ENCODE measurements at regions not wholly inside any gene's neighbourhood (a gene's known extent, or its start where the extent isn't known, plus 50 kb on each side); places are given as distances from the start of the nearest gene placed in this dataset.

DNA sequence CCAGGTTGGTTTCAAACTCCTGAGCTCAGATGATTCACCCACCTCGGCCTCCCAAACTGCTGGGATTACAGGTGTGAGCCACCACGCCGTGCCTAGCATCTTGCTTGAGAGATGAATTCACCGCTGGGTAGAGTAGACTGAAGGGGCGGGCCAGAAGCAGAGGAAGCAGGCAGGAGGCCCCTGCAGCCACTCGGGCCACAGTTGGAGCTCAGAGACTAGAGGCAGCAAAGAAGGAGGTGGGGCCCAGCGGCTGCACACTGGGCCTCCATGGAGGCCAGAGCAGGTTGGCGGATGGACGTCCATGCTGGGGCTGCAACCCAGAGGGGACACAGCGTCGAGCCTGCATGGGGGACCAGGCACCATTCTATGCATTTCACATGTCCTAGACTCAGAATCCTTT, 88.4 kb upstream of the FGF3 start:
- CTCF ChIA-PET: interaction anchor here (0.7 to 5.1 kb wide), 3 partner anchors 9 to 288 kb away, joined by 3 to 36 read pairs (median 15); no protein-coding TSS in a partner anchor
- POLR2A ChIA-PET: no interaction called here
- no peaks in the 10 kb centered on the region; the same call in 1 of the 2 replicates for H3K9me3 ChIP-seq (ENCODE audit: control insufficient read depth, insufficient read depth, low read length)
- peaks cover 18% of the 10 kb centered on the region for H3K27me3 ChIP-seq (ENCODE audit: control insufficient read depth, insufficient read depth, low read length)
- DNase-seq (ENCODE audit: low read depth, low spot score): no peak
- H3K4me3 ChIP-seq (ENCODE audit: low read depth, low read length): no peak overlapping the region
- no peak for TF ChIP-seq CTCF (IDR thresholded peaks at IDR 0.05; ENCODE audit: low read depth, low read length)
- no peak overlapping the region for H3K27ac ChIP-seq (ENCODE audit: low read depth, low read length)

DNA sequence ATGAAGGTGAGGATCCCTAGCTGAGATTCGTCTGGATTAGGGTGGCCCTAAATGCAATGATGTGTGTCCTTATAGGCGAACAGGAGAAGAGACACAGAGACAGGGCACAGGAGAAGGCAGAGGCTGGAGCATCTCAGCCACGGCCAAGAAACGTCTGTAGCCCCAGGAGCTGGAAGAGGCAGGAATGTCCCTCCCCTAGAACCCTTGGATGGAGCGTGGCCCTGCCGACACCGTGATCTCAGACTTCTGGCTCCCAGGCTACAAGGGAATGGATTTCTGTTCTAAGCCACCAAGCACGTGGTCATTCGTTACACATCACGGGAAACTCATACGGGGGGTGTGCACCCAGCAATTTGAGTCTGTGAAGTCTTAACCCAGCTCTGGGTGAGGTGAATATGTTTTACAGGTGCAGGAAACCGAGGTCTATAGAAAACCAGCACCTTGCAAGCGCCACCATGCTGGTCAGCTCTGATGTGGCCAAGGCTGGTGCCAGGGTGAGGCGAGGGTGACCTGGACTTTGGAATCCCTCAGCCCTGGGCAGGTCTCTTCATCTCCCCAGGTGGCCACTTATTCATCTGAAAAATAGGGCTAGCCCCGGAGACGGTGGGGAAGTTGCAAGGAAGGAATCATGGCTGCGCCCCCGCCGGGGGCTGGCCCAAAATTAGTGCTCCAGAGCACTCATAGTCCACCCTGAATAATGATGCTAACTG, 89.5 kb upstream of the FGF3 start:
- CTCF ChIA-PET: interaction anchor here (0.6 to 5.1 kb wide), 4 partner anchors 11 to 287 kb away, joined by 3 to 36 read pairs (median 10); no protein-coding TSS in a partner anchor
- H3K27ac ChIP-seq (ENCODE audit: low read depth, low read length): no peak overlapping the region
- POLR2A ChIA-PET: no interaction called here
- peaks cover 18% of the 10 kb centered on the region for H3K27me3 ChIP-seq (ENCODE audit: control insufficient read depth, insufficient read depth, low read length)
- H3K4me3 ChIP-seq (ENCODE audit: low read depth, low read length): no peak overlapping the region
- no peaks in the 10 kb centered on the region; the same call in 1 of the 2 replicates for H3K9me3 ChIP-seq (ENCODE audit: control insufficient read depth, insufficient read depth, low read length)
- DNase-seq (ENCODE audit: low read depth, low spot score): no peak
- TF ChIP-seq CTCF (IDR thresholded peaks at IDR 0.05; ENCODE audit: low read depth, low read length): no peak

- POLR2A ChIA-PET: no interaction called here
- Histone ChIP-seq H3K4me3 (ENCODE audit: low read depth, low read length) (no peak overlapping the region), H3K27me3 (ENCODE audit: control insufficient read depth, insufficient read depth, low read length) (peaks cover 18% of the 10 kb centered on the region), H3K27ac (ENCODE audit: low read depth, low read length) (no peak overlapping the region), H3K9me3 (ENCODE audit: control insufficient read depth, insufficient read depth, low read length) (no peaks in the 10 kb centered on the region; the same call in 1 of the 2 replicates)
- DNase-seq (ENCODE audit: low read depth, low spot score): no peak
- TF ChIP-seq CTCF (IDR thresholded peaks at IDR 0.05; ENCODE audit: low read depth, low read length): peak; percentile 69
- CTCF ChIA-PET: interaction anchor here (0.5 to 5.1 kb wide), 17 partner anchors 8 to 290 kb away, joined by 3 to 36 read pairs (median 5); no protein-coding TSS in a partner anchor
Measured at GRCh38 chr11:69909561-69910518, 90.6 kb upstream of the FGF3 start.

DNA sequence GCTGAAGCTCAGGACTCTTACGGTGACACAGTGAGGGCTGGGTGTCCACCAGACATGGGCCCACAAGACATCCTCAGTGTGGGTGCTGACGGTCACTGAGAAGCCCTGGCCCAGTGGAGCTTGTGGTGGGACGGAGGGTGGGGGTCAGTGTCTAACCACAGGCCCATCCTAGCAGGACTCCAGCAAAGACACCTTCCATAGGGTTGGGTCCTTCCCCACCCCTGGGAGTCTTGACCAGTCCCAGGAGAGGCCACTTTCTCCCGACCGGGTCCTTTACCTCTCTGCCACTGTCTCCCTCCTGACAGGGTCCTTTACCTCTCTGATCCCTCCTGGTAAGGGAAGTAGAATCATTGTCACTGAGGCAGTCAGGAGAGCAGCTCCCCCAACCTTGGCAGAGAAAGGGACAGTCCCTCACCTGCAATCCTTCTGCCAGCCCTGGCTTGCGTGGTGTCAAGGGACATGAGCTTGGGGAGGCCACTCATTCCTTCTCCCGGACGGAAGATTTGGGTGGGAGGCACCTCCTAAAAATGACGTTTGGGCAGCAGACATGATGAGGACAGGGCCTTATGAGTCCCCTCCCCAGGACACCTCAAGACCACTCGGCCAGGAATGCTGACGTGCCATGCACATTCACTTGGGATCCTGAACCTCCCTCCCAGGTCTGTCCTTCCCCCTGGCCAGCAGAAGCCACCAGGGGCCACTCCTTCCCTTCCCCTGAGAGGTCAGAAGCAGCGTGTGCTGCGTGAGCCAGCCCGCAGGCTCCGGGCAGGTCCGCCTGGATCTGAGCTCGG, 91.5 kb upstream of the FGF3 start:
- TF ChIP-seq CTCF (IDR thresholded peaks at IDR 0.05; ENCODE audit: low read depth, low read length): no peak
- DNase-seq (ENCODE audit: low read depth, low spot score): no peak
- Histone ChIP-seq H3K4me3 (ENCODE audit: low read depth, low read length) (no peak overlapping the region), H3K9me3 (ENCODE audit: control insufficient read depth, insufficient read depth, low read length) (no peaks in the 10 kb centered on the region; the same call in 1 of the 2 replicates), H3K27me3 (ENCODE audit: control insufficient read depth, insufficient read depth, low read length) (peaks cover 18% of the 10 kb centered on the region), H3K27ac (ENCODE audit: low read depth, low read length) (no peak overlapping the region)
- ChIA-PET CTCF (interaction anchor here (0.6 to 5.1 kb wide), 16 partner anchors 8 to 1326 kb away, joined by 3 to 36 read pairs (median 6); no protein-coding TSS in a partner anchor), POLR2A (no interaction called here)

Data from AG04450 (cell line).